Lung (tissue), 11 donors: ENCODE measurements at regions not wholly inside any gene's neighbourhood (a gene's known extent, or its start where the extent isn't known, plus 50 kb on each side); places are given as distances from the start of the nearest gene placed in this dataset.

Experiments
- ATAC-seq: fragments of 200-7000 bp; cut with Tn5 transposase; one replicate; pipeline ENCODE4 v1.9.1; 2020; ENCODE audit warnings: moderate number of reproducible peaks; ENCODE audit not compliant: insufficient read depth, low FRiP score
- DNase-seq, 3 donors: peaks; one replicate each; pipeline ENCODE4 v3.0.0-alpha.2; 2013 to 2017
- H3K27ac ChIP-seq, 2 donors: one replicate each; pipeline ENCODE4 v1.5.1; 2013; ENCODE audit warnings: mild to moderate bottlenecking in 2 of 2, moderate library complexity in 2 of 2, control low read depth in 1 of 2, inconsistent platforms in 1 of 2, low read depth in 1 of 2, low read length in 1 of 2
- H3K27me3 ChIP-seq, 3 donors: one replicate each; pipeline ENCODE4 v1.5.1; 2013; ENCODE audit warnings: low read length in 2 of 3; ENCODE audit not compliant: control insufficient read depth in 3 of 3, insufficient read depth in 3 of 3
- H3K36me3 ChIP-seq, 4 donors: one replicate each; pipeline ENCODE4 v1.5.1; 2013; ENCODE audit warnings: low read length in 4 of 4, mild to moderate bottlenecking in 1 of 4, moderate library complexity in 1 of 4; ENCODE audit not compliant: control insufficient read depth in 4 of 4, insufficient read depth in 4 of 4
- H3K4me1 ChIP-seq, 5 donors: one replicate each; pipeline ENCODE4 v1.5.1; 2013; ENCODE audit warnings: low read length in 5 of 5, mild to moderate bottlenecking in 2 of 5, moderate library complexity in 1 of 5; ENCODE audit not compliant: control insufficient read depth in 5 of 5, insufficient read depth in 5 of 5
- H3K4me3 ChIP-seq: one replicate; pipeline ENCODE4 v1.5.1; 2013; ENCODE audit warnings: mild to moderate bottlenecking, control low read depth, moderate library complexity
- H3K9ac ChIP-seq, 2 donors: one replicate each; pipeline ENCODE4 v1.5.1; 2013; ENCODE audit warnings: low read length in 2 of 2, control low read depth in 1 of 2; ENCODE audit not compliant: insufficient read depth in 1 of 2
- H3K9me3 ChIP-seq, 4 donors: one replicate each; pipeline ENCODE4 v1.5.1; 2013; ENCODE audit warnings: low read length in 3 of 4, mild to moderate bottlenecking in 1 of 4, moderate library complexity in 1 of 4; ENCODE audit not compliant: control insufficient read depth in 4 of 4, insufficient read depth in 3 of 4
- WGBS, 2 donors: extraction: QIAGEN DNeasy Blood & Tissue Kit; methylation state at CpG; one replicate each; pipeline ENCODE4 v1.1.7; 2013; 5-methylcytosine and 5-hydroxymethylcytosine counted together
- TF ChIP-seq, protein P1 (sequence below): IDR thresholded peaks from 2 replicates; pipeline ENCODE4 v1.5.1; 2012; ENCODE audit warnings: mild to moderate bottlenecking; ENCODE audit errors: control extremely low read depth, extremely low read depth
- donor health status: control.
- donor health status: control.
- donor health status: Bipolar disorder and iron deficiency.
- donor health status: healthy.
- donor health status: DM: yes; HTN: yes; CAD: no.

GRCh38 chr7:46550864-46551263 lies 629.8 kb upstream of the IGFBP3 start:
- ATAC-seq (no peak), DNase-seq (no peak)
- Histone ChIP-seq H3K27ac (no peak overlapping the region), H3K4me1 (peaks cover 0 to 5% (median 0%) of the 10 kb centered on the region in 5 donors), H3K4me3 (no peak overlapping the region), H3K9me3 (peaks cover 0 to 2% (median 0%) of the 10 kb centered on the region in 4 donors), H3K36me3 (no peaks in the 10 kb centered on the region), H3K9ac (no peak overlapping the region), H3K27me3 (no peaks in the 10 kb centered on the region)
- 85% methylated on average over 5 of the region's 5 CpGs for WGBS, 2 donors
- TF ChIP-seq, protein P1, sequence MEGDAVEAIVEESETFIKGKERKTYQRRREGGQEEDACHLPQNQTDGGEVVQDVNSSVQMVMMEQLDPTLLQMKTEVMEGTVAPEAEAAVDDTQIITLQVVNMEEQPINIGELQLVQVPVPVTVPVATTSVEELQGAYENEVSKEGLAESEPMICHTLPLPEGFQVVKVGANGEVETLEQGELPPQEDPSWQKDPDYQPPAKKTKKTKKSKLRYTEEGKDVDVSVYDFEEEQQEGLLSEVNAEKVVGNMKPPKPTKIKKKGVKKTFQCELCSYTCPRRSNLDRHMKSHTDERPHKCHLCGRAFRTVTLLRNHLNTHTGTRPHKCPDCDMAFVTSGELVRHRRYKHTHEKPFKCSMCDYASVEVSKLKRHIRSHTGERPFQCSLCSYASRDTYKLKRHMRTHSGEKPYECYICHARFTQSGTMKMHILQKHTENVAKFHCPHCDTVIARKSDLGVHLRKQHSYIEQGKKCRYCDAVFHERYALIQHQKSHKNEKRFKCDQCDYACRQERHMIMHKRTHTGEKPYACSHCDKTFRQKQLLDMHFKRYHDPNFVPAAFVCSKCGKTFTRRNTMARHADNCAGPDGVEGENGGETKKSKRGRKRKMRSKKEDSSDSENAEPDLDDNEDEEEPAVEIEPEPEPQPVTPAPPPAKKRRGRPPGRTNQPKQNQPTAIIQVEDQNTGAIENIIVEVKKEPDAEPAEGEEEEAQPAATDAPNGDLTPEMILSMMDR, result no peak

DNA sequence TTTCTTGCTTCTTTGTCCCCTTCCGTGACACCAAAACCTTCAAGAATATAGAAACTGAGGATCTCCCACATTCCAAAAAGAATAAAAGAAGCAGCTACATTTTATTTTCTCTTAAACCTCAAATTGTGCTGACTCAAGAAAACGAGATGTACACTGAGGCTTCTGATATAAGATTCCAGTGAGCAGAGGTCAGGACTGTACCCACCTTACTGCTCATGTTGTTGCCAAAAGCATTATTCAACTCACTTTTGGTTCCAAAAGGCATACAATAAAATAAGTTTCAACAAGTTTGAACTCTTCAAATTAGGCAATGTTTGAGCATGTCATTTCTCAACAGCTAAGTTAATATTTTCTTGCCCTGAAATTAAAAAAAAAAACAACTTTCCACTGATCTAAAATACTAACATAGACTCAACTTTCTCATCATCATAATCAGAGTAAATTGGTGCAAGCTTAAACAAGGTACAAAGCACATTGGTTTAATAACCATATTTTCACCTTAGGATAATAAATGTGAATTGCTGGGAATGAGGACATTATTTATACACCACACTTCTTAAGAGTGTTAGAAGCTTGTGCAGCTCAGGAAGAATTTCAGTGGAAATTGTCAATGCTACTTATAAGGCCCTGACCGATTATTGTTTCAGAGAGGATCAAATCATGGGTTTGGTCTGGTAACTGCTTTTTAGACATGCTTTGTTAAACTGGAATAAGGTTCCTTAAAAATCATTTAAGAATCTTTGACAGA lies 629.0 kb upstream of the IGFBP3 start:
- H3K4me3 ChIP-seq, result no peak overlapping the region
- H3K4me1 ChIP-seq, result peaks cover 0 to 5% (median 0%) of the 10 kb centered on the region in 5 donors
- DNase-seq, result no peak
- H3K36me3 ChIP-seq, result no peaks in the 10 kb centered on the region
- ATAC-seq, result no peak
- H3K9ac ChIP-seq, result no peak overlapping the region
- no peaks in the 10 kb centered on the region for H3K27me3 ChIP-seq
- H3K9me3 ChIP-seq, result peaks cover 0 to 2% (median 0%) of the 10 kb centered on the region in 4 donors
- no peak overlapping the region for H3K27ac ChIP-seq
- WGBS, 2 donors, result 65 to 78% methylated on average over 3 of the region's 3 CpGs
- TF ChIP-seq, protein P1, result no peak

DNA sequence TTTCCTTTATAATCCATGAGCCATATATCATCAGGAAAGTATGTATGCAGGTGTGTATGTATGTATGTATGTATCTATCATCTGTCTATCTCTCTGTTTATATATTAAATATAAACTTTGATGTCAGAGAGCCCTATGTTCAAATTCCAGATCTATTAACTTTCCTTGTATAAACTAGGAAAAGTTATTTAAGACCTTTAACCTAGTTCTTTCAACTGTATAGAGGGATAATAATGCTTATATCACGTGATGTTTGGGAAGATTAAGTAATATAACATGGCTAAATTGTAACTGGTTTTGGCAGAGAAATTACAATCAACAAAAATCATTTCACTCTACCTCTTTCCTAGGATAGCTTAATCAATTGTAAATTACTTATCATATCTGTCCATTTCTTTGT lies 628.3 kb upstream of the IGFBP3 start:
- no peak for DNase-seq
- ATAC-seq, result no peak

More for the DNA sequence above, 628.3 kb upstream of the IGFBP3 start:
- WGBS, 2 donors, result 74 to 75% methylated on average over 1 of the region's 1 CpG
- TF ChIP-seq, protein P1, result no peak
- Histone ChIP-seq H3K27ac (no peak overlapping the region), H3K9me3 (peaks cover 0 to 2% (median 0%) of the 10 kb centered on the region in 4 donors), H3K27me3 (no peaks in the 10 kb centered on the region), H3K4me1 (peaks cover 0 to 5% (median 0%) of the 10 kb centered on the region in 5 donors), H3K9ac (no peak overlapping the region), H3K36me3 (no peaks in the 10 kb centered on the region), H3K4me3 (no peak overlapping the region)
